ENCODE measurements at regions not wholly inside any gene's neighbourhood (a gene's known extent, or its start where the extent isn't known, plus 50 kb on each side); places are given as distances from the start of the nearest gene placed in this dataset.

DNA sequence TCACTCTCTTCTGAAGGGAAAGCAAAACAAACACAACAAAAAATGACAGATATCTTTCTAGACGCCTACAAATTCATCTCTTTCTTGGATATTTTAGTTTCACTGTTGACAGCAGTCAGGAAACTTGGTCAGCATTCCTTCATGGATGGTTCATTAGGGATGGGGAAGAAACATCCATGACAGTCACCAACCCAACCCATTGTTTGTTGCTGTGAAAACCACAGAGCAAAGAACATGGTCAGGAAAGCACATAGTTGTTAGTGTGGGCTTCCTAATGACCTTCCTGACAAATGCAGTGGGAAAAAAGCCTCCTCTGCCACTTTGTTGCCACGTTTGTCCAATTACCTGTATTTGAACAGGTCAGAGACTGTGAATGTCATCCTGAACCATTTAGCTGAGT is 139.8 kb upstream of the SNX19 start:
- no peak for TF ChIP-seq POLR2A (IDR thresholded peaks at IDR 0.05)
- TF ChIP-seq, protein P1, sequence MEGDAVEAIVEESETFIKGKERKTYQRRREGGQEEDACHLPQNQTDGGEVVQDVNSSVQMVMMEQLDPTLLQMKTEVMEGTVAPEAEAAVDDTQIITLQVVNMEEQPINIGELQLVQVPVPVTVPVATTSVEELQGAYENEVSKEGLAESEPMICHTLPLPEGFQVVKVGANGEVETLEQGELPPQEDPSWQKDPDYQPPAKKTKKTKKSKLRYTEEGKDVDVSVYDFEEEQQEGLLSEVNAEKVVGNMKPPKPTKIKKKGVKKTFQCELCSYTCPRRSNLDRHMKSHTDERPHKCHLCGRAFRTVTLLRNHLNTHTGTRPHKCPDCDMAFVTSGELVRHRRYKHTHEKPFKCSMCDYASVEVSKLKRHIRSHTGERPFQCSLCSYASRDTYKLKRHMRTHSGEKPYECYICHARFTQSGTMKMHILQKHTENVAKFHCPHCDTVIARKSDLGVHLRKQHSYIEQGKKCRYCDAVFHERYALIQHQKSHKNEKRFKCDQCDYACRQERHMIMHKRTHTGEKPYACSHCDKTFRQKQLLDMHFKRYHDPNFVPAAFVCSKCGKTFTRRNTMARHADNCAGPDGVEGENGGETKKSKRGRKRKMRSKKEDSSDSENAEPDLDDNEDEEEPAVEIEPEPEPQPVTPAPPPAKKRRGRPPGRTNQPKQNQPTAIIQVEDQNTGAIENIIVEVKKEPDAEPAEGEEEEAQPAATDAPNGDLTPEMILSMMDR (IDR thresholded peaks at IDR 0.05) = no peak

Measured in thyroid gland (tissue), 4 donors.